Gastroesophageal sphincter (tissue), 3 donors: ENCODE measurements at regions not wholly inside any gene's neighbourhood (a gene's known extent, or its start where the extent isn't known, plus 50 kb on each side); places are given as distances from the start of the nearest gene placed in this dataset.

Source experiments
- CTCF ChIP-seq, 4 experiments: fragments of 200-600 bp in 2 of 4; fragments of 450-650 bp in 2 of 4; sonication (generic) in 1 of 4; IDR thresholded peaks; one replicate each; pipeline ENCODE4 v1.5.1; 2017 to 2019; ENCODE audit warnings: antibody characterized with exemption in 4 of 4, mild to moderate bottlenecking in 2 of 4, moderate library complexity in 2 of 4
- POLR2A ChIP-seq, 2 donors: fragments of 450-650 bp; IDR thresholded peaks; one replicate each; pipeline ENCODE4 v1.6.1; 2017; ENCODE audit warnings: antibody characterized with exemption in 2 of 2, mild to moderate bottlenecking in 2 of 2, moderate library complexity in 1 of 2
- POLR2AphosphoS5 ChIP-seq: sonication (generic); formaldehyde crosslinking; IDR thresholded peaks from one replicate; pipeline ENCODE4 v1.6.1; 2017; ENCODE audit warnings: antibody characterized with exemption

GRCh38 chr10:130913844-130914243, 397.7 kb downstream of the TCERG1L start:
- TF ChIP-seq POLR2A (IDR thresholded peaks at IDR 0.05) (no peak), CTCF (IDR thresholded peaks at IDR 0.05) (no peak), POLR2AphosphoS5 (no peak)
